CD4-positive, alpha-beta T cell treated with Interleukin-6 at 100 ng/mL for 8 hours (primary cell): ENCODE measurements at regions not wholly inside any gene's neighbourhood (a gene's known extent, or its start where the extent isn't known, plus 50 kb on each side); places are given as distances from the start of the nearest gene placed in this dataset.
"Not testable (repeated sequence)": the region's sequence is repeated elsewhere in the genome, so short reads cannot be mapped to it uniquely, and the experiment has no call there.

Experiments
- DNase-seq: peaks from one replicate; pipeline ENCODE4 v3.0.0-alpha.2; 2020; ENCODE audit warnings: mixed read lengths, low spot score

GRCh38 chr14:55977392-55978150 is 140.6 kb upstream of the PELI2 start:
- DNase-seq: no peak

- no peak for DNase-seq
These were observed 139.1 kb upstream of the PELI2 start for GRCh38 chr14:55979096-55979495.

- DNase-seq: no peak
These were observed 138.4 kb upstream of the PELI2 start for GRCh38 chr14:55979781-55980180.

GRCh38 chr14:55980970-55981369 is 137.2 kb upstream of the PELI2 start:
- no peak for DNase-seq

- DNase-seq: no peak
These were observed 132.1 kb upstream of the PELI2 start for GRCh38 chr14:55986069-55986468.

- DNase-seq: no peak
These were observed 117.4 kb upstream of the PELI2 start for GRCh38 chr14:56000846-56001245.

GRCh38 chr14:56002342-56002741 is 115.9 kb upstream of the PELI2 start:
- no peak for DNase-seq

- peak; percentile 33 for DNase-seq
These were observed 115.2 kb upstream of the PELI2 start for GRCh38 chr14:56002876-56003625.

GRCh38 chr14:56004323-56004722 is 113.9 kb upstream of the PELI2 start:
- DNase-seq: no peak

- DNase-seq: peak; percentile 10
These were observed 113.4 kb upstream of the PELI2 start for GRCh38 chr14:56004786-56005185.

GRCh38 chr14:56005191-56006053 is 112.8 kb upstream of the PELI2 start:
- no peak for DNase-seq

- not testable (repeated sequence) for DNase-seq
These were observed 110.7 kb upstream of the PELI2 start for GRCh38 chr14:56007491-56007890.

- DNase-seq: no peak
These were observed 110.1 kb upstream of the PELI2 start for GRCh38 chr14:56008150-56008549.

GRCh38 chr14:56008661-56009060 is 109.5 kb upstream of the PELI2 start:
- not testable (repeated sequence) for DNase-seq

- no peak for DNase-seq
These were observed 94.5 kb upstream of the PELI2 start for GRCh38 chr14:56023661-56024081.

- no peak for DNase-seq
These were observed 93.0 kb upstream of the PELI2 start for GRCh38 chr14:56025191-56025590.

GRCh38 chr14:56026506-56026905 is 91.7 kb upstream of the PELI2 start:
- no peak for DNase-seq

GRCh38 chr14:56027421-56027820 is 90.8 kb upstream of the PELI2 start:
- DNase-seq: no peak

GRCh38 chr14:56027916-56028712 is 90.1 kb upstream of the PELI2 start:
- no peak for DNase-seq

GRCh38 chr14:56036353-56036752 is 81.9 kb upstream of the PELI2 start:
- no peak for DNase-seq

GRCh38 chr14:56040121-56040520 is 78.1 kb upstream of the PELI2 start:
- no peak for DNase-seq

GRCh38 chr14:56044196-56044595 is 74.0 kb upstream of the PELI2 start:
- no peak for DNase-seq
